GM12878 (cell line): ENCODE measurements at regions not wholly inside any gene's neighbourhood (a gene's known extent, or its start where the extent isn't known, plus 50 kb on each side); places are given as distances from the start of the nearest gene placed in this dataset.

Experiments used
- ATAC-seq: fragments of 200-7000 bp; cut with Tn5 transposase; 3 replicates; pipeline ENCODE4 v1.9.1; 2020; ENCODE audit warnings: mild to moderate bottlenecking, moderate library complexity
- BruUV-seq: library from RNA; stranded (reverse); fragments of 400-500 nt; replicated peaks from 2 replicates; lab custom pipeline; 2021; lab: Mats Ljungman, UMichigan
- CTCF ChIA-PET: fragments of 300-600 bp; sonication (Branson Sonifier 250); formaldehyde crosslinking; extraction: SDS; loops from one replicate; lab custom pipeline; 2021; ENCODE audit warnings: inconsistent platforms; lab: Yijun Ruan, JAX
- POLR2A ChIA-PET: fragments of 350-600 bp; formaldehyde crosslinking; extraction: SDS; loops from one replicate; lab custom pipeline; 2021; ENCODE audit warnings: inconsistent platforms; lab: Charles Lee
- RAD21 ChIA-PET: fragments of 300-600 bp; sonication (Branson Sonifier 250); formaldehyde crosslinking; loops from one replicate; lab custom pipeline; 2023; ENCODE audit warnings: antibody characterized with exemption; ENCODE audit not compliant: unreplicated experiment; lab: Charles Lee
- SMC1A ChIA-PET: fragments of 300-600 bp; sonication (Branson Sonifier 250); formaldehyde crosslinking; loops from one replicate; lab custom pipeline; 2023; ENCODE audit not compliant: unreplicated experiment, uncharacterized antibody; lab: Charles Lee
- DNase-seq: peaks from one replicate; pipeline ENCODE4 v3.0.0-alpha.2; 2011; ENCODE audit warnings: low read depth, low spot score
- FAIRE-seq: peaks from 3 replicates; lab custom pipeline; 2011; peaks lifted over from hg19 to GRCh38; lab: Jason Lieb, UNC
- H2AFZ ChIP-seq: 2 replicates; pipeline ENCODE4 v1.6.0; 2011; ENCODE audit warnings: low read depth, low read length, control low read depth; ENCODE audit not compliant: control insufficient read depth
- H3K27ac ChIP-seq: 2 replicates; pipeline ENCODE4 v1.5.1; 2011; ENCODE audit warnings: control low read depth; ENCODE audit not compliant: control insufficient read depth, insufficient read depth
- H3K27me3 ChIP-seq, 2 experiments: replicated peaks in 1 of 2; 2 replicates each; pipeline versions ENCODE4 v1.6.0 to v1.6.1; 2011; ENCODE audit warnings: low read length in 1 of 2; ENCODE audit not compliant: control insufficient read depth in 2 of 2, insufficient read depth in 2 of 2
- H3K36me3 ChIP-seq, 2 experiments: 2 replicates each; pipeline ENCODE4 v1.5.1; 2011; ENCODE audit warnings: low read length in 1 of 2; ENCODE audit not compliant: control insufficient read depth in 2 of 2, insufficient read depth in 2 of 2
- H3K4me1 ChIP-seq: 2 replicates; pipeline ENCODE4 v1.6.1; 2011; ENCODE audit warnings: mild to moderate bottlenecking, low read length, moderate library complexity, mixed read lengths; ENCODE audit not compliant: control insufficient read depth, insufficient read depth
- H3K4me2 ChIP-seq: 2 replicates; pipeline ENCODE4 v1.6.0; 2011; ENCODE audit warnings: control low read depth; ENCODE audit not compliant: control insufficient read depth, insufficient read depth
- H3K4me3 ChIP-seq: fragments of 200-600 bp; sonication (generic); 2 replicates; pipeline ENCODE4 v1.5.1; 2016
- H3K79me2 ChIP-seq: 2 replicates; pipeline ENCODE4 v1.6.0; 2011; ENCODE audit warnings: low read length; ENCODE audit not compliant: control insufficient read depth, insufficient read depth
- H3K9ac ChIP-seq: 2 replicates; pipeline ENCODE4 v1.8.0; 2011; ENCODE audit warnings: low read length, control low read depth, mixed read lengths; ENCODE audit not compliant: control insufficient read depth, insufficient read depth
- H3K9me3 ChIP-seq: replicated peaks from 3 replicates; pipeline ENCODE4 v1.5.1; 2011; ENCODE audit warnings: mild to moderate bottlenecking, low read length; ENCODE audit not compliant: control insufficient read depth, insufficient read depth
- H4K20me1 ChIP-seq: 2 replicates; pipeline ENCODE4 v1.6.0; 2011; ENCODE audit not compliant: control insufficient read depth, insufficient read depth
- BRCA1 ChIP-seq: IDR thresholded peaks from 2 replicates; pipeline ENCODE4 v1.6.1; 2011; ENCODE audit warnings: low read depth, low read length, improper control_type of control experiment
- CEBPB ChIP-seq, 2 experiments: fragments of 150-350 bp in 1 of 2; IDR thresholded peaks; 2 replicates each; pipeline ENCODE4 v1.6.1; 2012 to 2014; ENCODE audit warnings: low read depth in 2 of 2, low read length in 2 of 2, borderline replicate concordance in 1 of 2, inconsistent platforms in 1 of 2
- EED ChIP-seq: sonication (generic); IDR thresholded peaks from 2 replicates; pipeline ENCODE4 v1.6.1; 2016; ENCODE audit warnings: antibody characterized with exemption, low read depth
- GATAD2B ChIP-seq: fragments of 450-650 bp; conservative IDR thresholded peaks from 2 replicates; pipeline ENCODE4 v1.6.1; 2017; ENCODE audit warnings: low read depth, mild to moderate bottlenecking, moderate library complexity
- HDGF ChIP-seq: fragments of 450-650 bp; IDR thresholded peaks from 2 replicates; pipeline ENCODE4 v1.6.1; 2016; ENCODE audit warnings: antibody characterized with exemption
- MEF2B ChIP-seq: fragments of 450-650 bp; IDR thresholded peaks from 2 replicates; pipeline ENCODE4 v1.6.1; 2018; ENCODE audit warnings: mild to moderate bottlenecking, moderate library complexity; ENCODE audit not compliant: partially characterized antibody, poor library complexity, severe bottlenecking
- MXI1 ChIP-seq: fragments of 150-350 bp; IDR thresholded peaks from 2 replicates; pipeline ENCODE4 v1.6.1; 2011; ENCODE audit warnings: low read depth, mild to moderate bottlenecking, inconsistent platforms, low read length, improper control_type of control experiment
- NR2C2 ChIP-seq: IDR thresholded peaks from 2 replicates; pipeline ENCODE4 v1.6.1; 2011; ENCODE audit warnings: borderline replicate concordance, low read depth; ENCODE audit not compliant: control insufficient read depth, insufficient read length
- RAD51 ChIP-seq: fragments of 450-650 bp; IDR thresholded peaks from 2 replicates; pipeline ENCODE4 v1.6.1; 2016; ENCODE audit warnings: moderate library complexity, mild to moderate bottlenecking, inconsistent platforms
- RB1 ChIP-seq: fragments of 450-650 bp; formaldehyde crosslinking; IDR thresholded peaks from 2 replicates; pipeline ENCODE4 v1.6.1; 2017; ENCODE audit warnings: mild to moderate bottlenecking, borderline replicate concordance
- ZBTB40 ChIP-seq: fragments of 450-650 bp; IDR thresholded peaks from 2 replicates; pipeline ENCODE4 v1.6.1; 2016; ENCODE audit warnings: mild to moderate bottlenecking, moderate library complexity, borderline replicate concordance
- WGBS: methylation state at CpG from one replicate; pipeline ENCODE4 v1.1.6; 2016; ENCODE audit warnings: low lambda C conversion rate; ENCODE audit not compliant: insufficient replicate concordance, insufficient coverage; ENCODE audit errors: missing lambda C conversion rate; 5-methylcytosine and 5-hydroxymethylcytosine counted together
- in situ Hi-C: fragments of 300-500 bp; cut with MboI; formaldehyde crosslinking; loops from 9 replicates; pipeline ENCODE4 v1.14.3; 2018; ENCODE audit warnings: mixed read lengths
- intact Hi-C: fragments of 100-400 bp; cut with micrococcal nuclease; formaldehyde crosslinking; loops from one replicate; pipeline ENCODE4 v1.14.2; 2022; ENCODE audit not compliant: unreplicated experiment

- TF ChIP-seq ZBTB40 = no peak
- no peak for TF ChIP-seq MXI1
- TF ChIP-seq CEBPB (IDR thresholded peaks at IDR 0.05; ENCODE audit: borderline replicate concordance in 1 of 2, low read depth in 2 of 2, low read length in 2 of 2) = no peak
- no peak for TF ChIP-seq HDGF
- TF ChIP-seq RAD51 = no peak
Measured at GRCh38 chr18:6668836-6669235, 60.7 kb upstream of the ARHGAP28 start (continued).

GRCh38 chr18:6672821-6673308 is 56.7 kb upstream of the ARHGAP28 start:
- Histone ChIP-seq H3K9ac (no peak overlapping the region), H3K9me3 (no peaks in the 10 kb centered on the region), H2AFZ (no peak overlapping the region), H3K79me2 (no peaks in the 10 kb centered on the region), H3K27ac (no peak overlapping the region), H3K36me3 (no peaks in the 10 kb centered on the region), H4K20me1 (no peaks in the 10 kb centered on the region), H3K27me3 (no peaks in the 10 kb centered on the region), H3K4me3 (no peak overlapping the region), H3K4me1 (no peaks in the 10 kb centered on the region), H3K4me2 (no peak overlapping the region)
- ChIA-PET POLR2A (no interaction called here), CTCF (no interaction called here), RAD21 (no interaction called here), SMC1A (no interaction called here)
- intact Hi-C loops (no loop called here), in situ Hi-C loops (no loop called here)
- FAIRE-seq (no peak), ATAC-seq (no peak), DNase-seq (no peak)
- no TSS peak for BruUV-seq
- WGBS = 0% methylated on average over 2 of the region's 2 CpGs
- TF ChIP-seq RB1 (no peak), NR2C2 (no peak), RAD51 (no peak), GATAD2B (no peak), MEF2B (no peak), BRCA1 (no peak), EED (no peak)
